ENCODE measurements at regions not wholly inside any gene's neighbourhood (a gene's known extent, or its start where the extent isn't known, plus 50 kb on each side); places are given as distances from the start of the nearest gene placed in this dataset.

GRCh38 chr12:131578828-131579470, 131.9 kb upstream of the SFSWAP start (continued):
- TF ChIP-seq RBM15 (IDR thresholded peaks at IDR 0.05; ENCODE audit: insufficient read depth, low read length) (no peak), CREB1 (IDR thresholded peaks at IDR 0.05) (no peak), CREB1 (CRISPR knock-in tag; IDR thresholded peaks at IDR 0.05) (no peak), NR3C1 (CRISPR knock-in tag; IDR thresholded peaks at IDR 0.05) (no peak)
- TF ChIP-seq, protein P1, sequence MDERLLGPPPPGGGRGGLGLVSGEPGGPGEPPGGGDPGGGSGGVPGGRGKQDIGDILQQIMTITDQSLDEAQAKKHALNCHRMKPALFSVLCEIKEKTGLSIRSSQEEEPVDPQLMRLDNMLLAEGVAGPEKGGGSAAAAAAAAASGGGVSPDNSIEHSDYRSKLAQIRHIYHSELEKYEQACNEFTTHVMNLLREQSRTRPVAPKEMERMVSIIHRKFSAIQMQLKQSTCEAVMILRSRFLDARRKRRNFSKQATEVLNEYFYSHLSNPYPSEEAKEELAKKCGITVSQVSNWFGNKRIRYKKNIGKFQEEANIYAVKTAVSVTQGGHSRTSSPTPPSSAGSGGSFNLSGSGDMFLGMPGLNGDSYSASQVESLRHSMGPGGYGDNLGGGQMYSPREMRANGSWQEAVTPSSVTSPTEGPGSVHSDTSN (CRISPR knock-in tag; IDR thresholded peaks at IDR 0.05; ENCODE audit: low read depth), result no peak
- TF ChIP-seq, protein P1 (tag; conservative IDR thresholded peaks at IDR 0.05; ENCODE audit: low read depth), result no peak

DNA sequence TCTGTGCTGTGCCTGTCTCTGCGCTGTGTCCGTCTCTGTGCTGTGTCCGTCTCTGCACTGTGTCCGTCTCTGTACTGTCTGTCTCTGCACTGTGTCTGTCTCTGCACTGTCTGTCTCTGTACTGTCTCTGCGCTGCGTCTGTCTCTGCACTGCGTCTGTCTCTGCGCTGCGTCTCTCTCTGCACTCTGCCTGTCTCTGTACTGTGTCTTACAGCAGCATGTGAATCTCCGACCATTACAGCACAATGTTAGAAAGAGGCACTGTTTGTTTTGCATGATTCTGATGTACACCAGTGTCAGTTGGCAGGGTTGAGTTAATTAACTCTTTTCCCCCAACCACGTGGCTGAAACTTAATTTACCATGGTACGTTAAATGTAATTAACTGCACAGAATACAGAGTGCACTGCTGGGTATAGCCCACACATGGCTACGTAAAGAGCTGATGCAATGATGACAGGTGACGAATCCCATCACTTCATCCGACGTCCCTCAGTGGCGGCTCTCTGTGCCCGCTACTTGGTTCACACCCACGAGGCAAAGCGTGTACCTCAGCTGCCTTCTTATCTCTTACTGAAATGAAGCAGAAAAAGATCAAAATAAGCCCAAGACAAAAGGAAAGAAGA, 127.7 kb upstream of the SFSWAP start:
- Histone ChIP-seq H2AFZ (ENCODE audit: low read depth, low read length) (no peak overlapping the region), H3K4me3 (no peak overlapping the region), H3K27me3 (ENCODE audit: control insufficient read depth in 2 of 2, insufficient read depth in 2 of 2, low read length in 2 of 2) (peaks cover 0 to 27% of the 10 kb centered on the region in 2 experiments; a peak in 3 of 5 replicates), H4K20me1 (replicated peaks; ENCODE audit: control insufficient read depth, insufficient read depth, low read length) (no peaks in the 10 kb centered on the region), H3K4me1 (replicated peaks in 1 of 2; ENCODE audit: control insufficient read depth in 2 of 2, insufficient read depth in 2 of 2, low read length in 2 of 2) (no peaks in the 10 kb centered on the region), H3K9me1 (ENCODE audit: control insufficient read depth, insufficient read depth, low read length) (no peaks in the 10 kb centered on the region), H3K9ac (ENCODE audit: insufficient read depth in 1 of 2, low read depth in 2 of 2, low read length in 2 of 2) (no peak overlapping the region), H3K27ac (ENCODE audit: extremely low read depth, low read depth, low read length) (no peak overlapping the region), H3K79me2 (ENCODE audit: control insufficient read depth, insufficient read depth, low read length) (no peaks in the 10 kb centered on the region), H3K4me2 (ENCODE audit: insufficient read depth, low read length) (no peak overlapping the region), H3K9me3 (replicated peaks; ENCODE audit: control insufficient read depth, insufficient read depth, low read depth, low read length) (no peaks in the 10 kb centered on the region; the same call in 1 of the 2 replicates), H3K36me3 (ENCODE audit: control insufficient read depth, insufficient read depth, low read length) (no peaks in the 10 kb centered on the region)
- FAIRE-seq (no peak), DNase-seq (ENCODE audit: extremely low read depth in 1 of 4, low spot score in 3 of 4) (no peak), ATAC-seq (peak; percentile 67)
- in situ Hi-C loops (cut with MboI) (no loop called here), intact Hi-C loops (cut with micrococcal nuclease) (no loop called here)
- WGBS (ENCODE audit: insufficient coverage, low coverage, missing lambda C conversion rate), result 5% methylated on average over 20 of the region's 20 CpGs
- POLR2A ChIA-PET, result interaction anchor here (0.6 kb wide), 1 partner anchor 10 kb away, joined by 6 read pairs; no protein-coding TSS in a partner anchor
- no TSS peak for BruUV-seq (replicated peaks)
- CTCF ChIA-PET (ENCODE audit: low intra/inter-chr PET ratio), result no interaction called here
- TF ChIP-seq E2F6 (IDR thresholded peaks at IDR 0.05; ENCODE audit: borderline replicate concordance in 1 of 2, extremely low read depth in 1 of 2, insufficient read depth in 1 of 2, insufficient read length in 1 of 2, low read depth in 1 of 2, low read length in 1 of 2, poor library complexity in 1 of 2, severe bottlenecking in 1 of 2), result peak in 1 of 2 experiments; percentile 17
- TF ChIP-seq ZBTB5 (IDR thresholded peaks at IDR 0.05), result no peak
- TF ChIP-seq ZFP30 (CRISPR knock-in tag; IDR thresholded peaks at IDR 0.05; ENCODE audit: borderline replicate concordance), result no peak
- TF ChIP-seq CREB1 (IDR thresholded peaks at IDR 0.05), result 0 out of 2 replicates have a peak, but pooled peaks have one; percentile 15
- 0 out of 2 replicates have a peak, but pooled peaks have one; percentile 28 for TF ChIP-seq CREB1 (CRISPR knock-in tag; IDR thresholded peaks at IDR 0.05)
- peak; percentile 37; the same call in 1 of the 2 replicates for TF ChIP-seq CREM (IDR thresholded peaks at IDR 0.05; ENCODE audit: low read depth)
- TF ChIP-seq ATF7 (IDR thresholded peaks at IDR 0.05), result 0 out of 2 replicates have a peak, but pooled peaks have one; percentile 14
- no peak for TF ChIP-seq ATF1 (CRISPR knock-in tag; IDR thresholded peaks at IDR 0.05)
- peak; percentile 70 for TF ChIP-seq ATF1 (tag; IDR thresholded peaks at IDR 0.05)
- TF ChIP-seq NFE2 (IDR thresholded peaks at IDR 0.05; ENCODE audit: low read depth), result no peak
